Amygdala (tissue), 56 donors: ENCODE measurements at regions not wholly inside any gene's neighbourhood (a gene's known extent, or its start where the extent isn't known, plus 50 kb on each side); places are given as distances from the start of the nearest gene placed in this dataset.

ENCODE experiments used
- DNase-seq, 56 donors: peaks; one replicate each; lab custom pipeline; 2025; lab: John Stamatoyannopoulos, UW

DNA sequence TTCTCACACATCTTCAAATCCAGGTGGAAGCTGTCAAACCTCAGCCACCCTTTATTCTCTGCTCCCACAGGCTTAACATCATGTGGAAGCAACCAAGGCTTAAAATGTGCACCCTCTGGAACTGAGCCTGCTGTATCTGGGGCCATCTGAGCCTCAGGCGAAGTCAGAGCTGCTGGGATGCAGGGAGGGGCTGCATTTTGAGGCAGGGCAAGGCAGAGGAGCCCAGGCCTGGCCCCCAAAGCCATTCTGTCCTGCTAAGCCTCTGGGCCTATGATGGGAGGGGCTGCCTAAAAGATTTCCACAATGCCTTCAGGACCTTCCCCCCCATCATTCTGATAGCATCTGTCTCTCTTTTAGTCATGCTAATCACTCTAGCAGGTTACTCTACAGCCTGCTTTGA, 51.7 kb upstream of the COBL start:
- no peak for DNase-seq

DNA sequence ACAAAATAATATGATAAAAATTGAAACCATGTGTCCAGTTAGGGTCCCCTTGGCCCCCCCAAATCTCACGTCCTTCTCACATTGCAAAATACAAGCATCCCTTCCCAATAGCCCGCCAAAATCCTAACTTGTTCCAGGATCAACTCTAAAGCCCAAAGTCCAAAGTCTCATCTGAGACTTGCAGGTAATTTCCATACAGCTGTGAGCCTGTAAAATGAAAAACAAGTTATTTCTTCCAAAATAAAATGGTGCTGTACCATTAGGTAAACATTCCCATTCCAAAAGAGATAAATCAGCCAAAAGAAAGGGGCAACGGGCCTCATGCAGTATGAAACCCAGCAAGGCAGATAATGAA, 51.0 kb upstream of the COBL start:
- DNase-seq, result no peak

DNA sequence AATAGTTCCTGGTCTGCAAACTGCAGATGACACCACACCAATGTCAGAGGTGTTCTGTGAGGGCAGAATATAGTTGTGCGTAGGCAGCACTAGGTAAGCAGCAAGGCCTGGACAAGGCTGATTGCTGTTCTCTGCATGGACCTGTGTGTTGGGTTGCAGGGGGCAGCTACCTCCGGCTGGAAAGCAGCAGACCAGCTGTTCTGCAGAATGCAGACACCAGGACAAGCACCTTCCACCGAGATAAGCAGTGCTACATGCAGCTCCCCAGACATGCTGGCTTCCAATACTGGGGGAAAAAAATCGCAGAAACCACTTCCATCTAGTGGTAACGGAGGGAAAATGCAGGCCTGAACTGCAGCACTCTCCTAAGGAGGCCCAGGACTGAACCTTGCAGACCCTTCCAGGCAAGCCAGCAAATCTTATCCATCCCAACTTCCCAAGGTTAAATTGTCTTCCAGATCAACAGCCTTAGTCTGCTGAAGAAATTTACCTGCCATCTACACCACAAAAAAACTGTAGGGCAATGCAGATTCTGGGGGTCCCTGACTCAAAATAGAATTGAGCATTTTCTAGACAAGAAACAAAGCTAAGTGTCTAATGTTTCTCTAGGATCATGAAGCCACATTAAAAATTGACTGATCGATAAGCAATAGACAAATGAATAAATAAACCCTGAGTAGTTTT, 50.5 kb upstream of the COBL start:
- DNase-seq, result peak in 39 of 56 donors; percentile 8 to 72 (median 31)
